ENCODE measurements at regions not wholly inside any gene's neighbourhood (a gene's known extent, or its start where the extent isn't known, plus 50 kb on each side); places are given as distances from the start of the nearest gene placed in this dataset.

GRCh38 chr17:33651686-33652085 is 358.6 kb upstream of the ASIC2 start:
- DNase-seq: no peak

- DNase-seq: no peak
Measured at GRCh38 chr17:33652731-33653398, 359.8 kb upstream of the ASIC2 start.

GRCh38 chr17:33653399-33653788 is 360.3 kb upstream of the ASIC2 start:
- no peak for DNase-seq

GRCh38 chr17:33657181-33657580 is 364.1 kb upstream of the ASIC2 start:
- DNase-seq: no peak

- DNase-seq: no peak
Measured at GRCh38 chr17:33661975-33662374, 368.9 kb upstream of the ASIC2 start.

- no peak for DNase-seq
Measured at GRCh38 chr17:33664116-33664840, 371.2 kb upstream of the ASIC2 start.

- peak; percentile 0 to 1 for DNase-seq
Measured at GRCh38 chr17:33667052-33667509, 374.0 kb upstream of the ASIC2 start.

- DNase-seq: no peak
Measured at GRCh38 chr17:33667671-33668070, 374.6 kb upstream of the ASIC2 start.

DNA sequence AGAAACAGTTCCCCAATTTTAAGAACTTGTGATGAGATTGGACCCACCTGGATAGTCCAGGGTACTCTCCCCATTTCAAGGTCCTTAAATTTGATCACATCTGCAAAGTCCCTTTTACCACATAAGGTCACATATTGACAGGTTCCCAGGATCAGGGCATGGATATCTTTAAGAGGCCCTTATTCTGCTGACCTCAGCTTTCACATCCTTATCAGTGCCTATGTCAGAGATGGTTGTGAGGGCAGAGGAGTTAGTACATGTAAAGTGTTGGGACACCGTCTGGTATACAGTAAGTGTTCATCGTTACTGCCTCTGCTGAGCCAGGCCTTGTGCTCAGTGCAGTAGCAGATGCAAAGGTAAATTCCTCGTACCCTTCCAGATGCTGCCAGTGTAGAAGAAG is 375.4 kb upstream of the ASIC2 start:
- DNase-seq: no peak

- no peak for DNase-seq
Measured at GRCh38 chr17:33671491-33671890, 378.4 kb upstream of the ASIC2 start.

GRCh38 chr17:33674685-33675084 is 381.6 kb upstream of the ASIC2 start:
- peak; percentile 43 to 51 for DNase-seq

DNA sequence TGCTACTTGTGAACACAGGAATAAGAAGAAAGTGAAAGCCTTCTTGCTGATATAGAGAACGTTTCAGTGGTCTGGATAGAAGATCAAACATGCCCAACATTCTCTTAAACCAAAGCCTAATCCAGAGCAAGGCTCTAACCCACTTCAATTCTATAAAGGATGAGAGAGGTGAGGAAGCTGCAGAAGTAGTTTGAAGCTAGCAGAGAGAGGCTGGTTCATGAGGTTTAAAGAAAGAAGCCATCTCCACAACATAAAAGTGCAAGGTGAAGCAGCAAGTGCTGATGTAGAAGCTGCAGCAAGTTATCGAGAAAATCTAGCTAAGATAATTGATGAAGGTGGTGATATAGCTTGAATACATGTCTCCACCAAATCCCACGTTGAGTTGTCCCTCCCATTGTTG is 383.3 kb upstream of the ASIC2 start:
- no peak for DNase-seq

- DNase-seq: no peak
Measured at GRCh38 chr17:33679595-33679994, 386.5 kb upstream of the ASIC2 start.

GRCh38 chr17:33680472-33680871 is 387.4 kb upstream of the ASIC2 start:
- no peak for DNase-seq

DNA sequence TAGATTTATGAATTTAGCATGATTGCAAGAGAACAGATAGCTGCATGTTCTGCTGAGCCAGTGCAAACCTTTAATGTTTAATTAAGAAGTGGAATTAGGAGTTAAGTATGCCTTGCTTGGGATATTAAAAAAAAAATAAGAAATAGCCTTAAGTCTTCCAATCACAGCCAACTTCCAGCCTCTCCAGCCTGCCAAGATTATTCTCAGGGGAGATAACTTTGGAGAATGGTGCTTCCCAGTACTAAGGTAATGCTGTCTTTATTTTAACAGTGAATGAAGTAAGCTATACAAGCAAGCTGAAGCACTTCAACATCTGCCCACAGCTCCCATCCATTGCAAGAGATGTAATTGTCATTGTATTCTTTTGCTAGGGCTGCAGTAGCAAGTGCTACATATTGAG is 389.5 kb upstream of the ASIC2 start:
- no peak for DNase-seq

- DNase-seq: no peak
Measured at GRCh38 chr17:33684735-33685134, 391.6 kb upstream of the ASIC2 start.

- DNase-seq: peak; percentile 20 to 24
Measured at GRCh38 chr17:33686171-33686570, 393.1 kb upstream of the ASIC2 start.

DNA sequence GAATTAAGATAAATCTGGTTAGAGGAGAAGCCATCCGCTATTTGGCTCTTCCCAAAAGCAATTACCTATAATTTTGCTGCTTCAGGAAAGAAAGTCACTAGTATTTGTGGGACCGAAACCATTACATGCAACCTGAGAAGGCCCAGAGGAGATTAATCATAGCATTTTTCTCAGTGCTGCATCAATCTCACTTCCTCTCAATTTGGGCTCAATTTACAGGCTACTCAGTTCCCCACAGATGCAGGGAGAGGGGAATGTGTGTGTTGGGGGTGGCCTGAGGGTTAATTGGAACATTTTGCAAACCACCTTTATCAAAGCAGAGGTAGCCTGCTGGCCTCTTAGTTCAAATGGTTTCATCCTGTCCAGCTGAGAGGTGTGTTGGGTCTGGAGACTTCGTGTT is 394.7 kb upstream of the ASIC2 start:
- no peak for DNase-seq

GRCh38 chr17:33688771-33689170 is 395.7 kb upstream of the ASIC2 start:
- no peak for DNase-seq

- DNase-seq: no peak
Measured at GRCh38 chr17:33689725-33690124, 396.6 kb upstream of the ASIC2 start.

DNA sequence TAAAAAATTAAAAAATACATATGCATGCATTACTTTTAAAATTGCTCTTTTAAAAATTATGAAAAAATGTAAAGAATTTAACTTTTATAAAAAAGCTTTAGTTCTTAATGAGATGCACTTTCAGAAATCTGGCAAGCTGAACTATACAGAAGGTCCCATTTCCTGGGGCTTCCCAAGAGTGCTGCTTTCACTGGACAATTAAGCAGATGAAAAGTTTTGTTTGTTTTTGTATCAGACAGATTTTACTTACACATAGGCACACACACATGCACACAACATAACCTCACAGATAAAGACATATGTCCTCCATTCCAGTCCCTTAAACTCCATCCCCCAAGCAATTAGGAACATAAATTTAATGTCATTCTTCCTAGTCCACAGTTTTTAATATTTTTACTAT is 402.3 kb upstream of the ASIC2 start:
- DNase-seq: no peak

- DNase-seq: no peak
Measured at GRCh38 chr17:33696102-33696501, 403.0 kb upstream of the ASIC2 start.

DNA sequence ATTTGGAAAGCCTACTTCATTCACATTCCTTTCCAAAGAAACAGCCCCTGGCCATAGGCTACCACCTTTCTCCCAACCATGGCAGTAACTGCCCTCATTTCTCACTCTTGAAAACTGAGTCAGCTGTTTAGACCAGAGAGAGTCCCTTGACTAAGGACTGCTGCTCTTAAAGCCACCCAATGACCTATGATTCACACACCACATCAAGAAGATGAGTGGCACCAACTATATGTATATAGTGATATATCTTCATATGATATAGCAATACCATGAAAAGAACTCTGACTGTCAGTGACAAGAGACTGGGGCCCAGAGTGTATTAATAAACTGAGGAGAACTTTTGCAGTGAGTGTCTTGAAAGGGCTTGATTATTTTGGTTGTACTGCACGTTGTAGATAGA is 404.5 kb upstream of the ASIC2 start:
- no peak for DNase-seq

DNA sequence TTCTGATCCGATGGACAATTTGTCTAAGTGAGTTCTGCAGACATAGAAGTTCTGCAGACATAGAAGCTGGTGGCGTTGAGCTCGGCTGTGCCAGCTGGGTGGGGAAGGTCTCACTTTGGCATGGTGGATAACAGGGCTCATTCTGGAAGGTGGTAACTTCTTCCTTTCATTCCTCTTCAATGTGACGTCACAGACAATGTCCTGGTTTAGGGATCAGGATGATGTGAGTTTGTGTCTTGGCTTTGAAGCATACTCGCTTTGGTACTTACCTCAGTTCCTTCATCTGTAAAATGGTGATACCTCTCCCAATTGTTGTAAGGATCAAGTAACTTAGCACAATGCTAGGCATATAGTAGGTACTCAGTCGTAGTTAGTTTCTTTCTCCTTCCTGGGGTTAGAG is 408.8 kb upstream of the ASIC2 start:
- no peak for DNase-seq

DNA sequence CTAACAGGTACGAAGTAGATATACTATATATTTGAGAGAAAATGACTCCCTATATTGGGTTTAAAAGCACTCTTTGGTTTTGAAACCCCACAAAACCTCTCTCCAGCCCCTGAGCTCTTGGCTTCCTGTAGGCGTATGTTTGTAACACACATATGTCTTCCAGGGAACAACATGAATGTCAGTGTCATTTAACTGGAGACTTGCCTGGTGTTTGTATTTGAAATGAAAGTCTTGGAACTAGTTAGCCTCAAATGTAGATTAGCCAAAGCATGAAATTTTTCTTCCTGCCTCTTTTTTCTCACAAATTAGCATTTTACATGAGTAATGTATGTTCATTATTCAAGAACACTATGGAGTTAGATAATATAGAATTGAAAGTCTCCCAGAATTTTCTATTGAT is 411.8 kb upstream of the ASIC2 start:
- no peak for DNase-seq

Measured in stimulated activated CD4-positive, alpha-beta T cell treated with anti-CD3 and anti-CD28 coated beads, Interleukin-2, amount 100 ng/mL, for 48 hours (primary cell).